Panc1 (cell line): ENCODE measurements at regions not wholly inside any gene's neighbourhood (a gene's known extent, or its start where the extent isn't known, plus 50 kb on each side); places are given as distances from the start of the nearest gene placed in this dataset.

ENCODE experiments used
- ATAC-seq: fragments of 200-7000 bp; cut with Tn5 transposase; 2 replicates; pipeline ENCODE4 v1.9.1; 2020; ENCODE audit warnings: mild to moderate bottlenecking, moderate library complexity
- BruUV-seq: library from RNA; stranded (reverse); fragments of 400-500 nt; replicated peaks from 2 replicates; lab custom pipeline; 2021; lab: Mats Ljungman, UMichigan
- CTCF ChIA-PET: fragments of 300-600 bp; sonication (Branson Sonifier 250); formaldehyde crosslinking; loops from one replicate; lab custom pipeline; 2022; ENCODE audit warnings: antibody characterized with exemption; lab: Charles Lee
- POLR2A ChIA-PET: fragments of 300-600 bp; sonication (Branson Sonifier 250); formaldehyde crosslinking; loops from one replicate; lab custom pipeline; 2022; ENCODE audit warnings: antibody characterized with exemption; lab: Charles Lee
- DNase-seq: peaks from one replicate; pipeline ENCODE4 v3.0.0-alpha.2; 2010; ENCODE audit warnings: low read depth, low spot score
- H3K27ac ChIP-seq: 2 replicates; pipeline ENCODE4 v1.5.1; 2011; ENCODE audit warnings: mild to moderate bottlenecking, low read length, inconsistent platforms
- H3K27me3 ChIP-seq: fragments of 200-500 bp; sonication (Bioruptor generic); 2 replicates; pipeline ENCODE4 v1.6.0; 2014; ENCODE audit warnings: low read length, inconsistent platforms; ENCODE audit not compliant: control insufficient read depth, insufficient read depth
- H3K36me3 ChIP-seq: fragments of 200-500 bp; sonication (Bioruptor generic); 2 replicates; pipeline ENCODE4 v1.5.1; 2014; ENCODE audit warnings: inconsistent platforms, mild to moderate bottlenecking, low read length, moderate library complexity; ENCODE audit not compliant: control insufficient read depth, insufficient read depth
- H3K4me1 ChIP-seq: 2 replicates; pipeline ENCODE4 v1.5.1; 2011; ENCODE audit warnings: inconsistent platforms, mild to moderate bottlenecking, low read length, moderate library complexity; ENCODE audit not compliant: control insufficient read depth, insufficient read depth
- H3K4me3 ChIP-seq, 2 experiments: 2 replicates each; pipeline ENCODE4 v1.5.1; 2011 to 2012; ENCODE audit warnings: low read depth in 2 of 2, low read length in 2 of 2, mild to moderate bottlenecking in 2 of 2, inconsistent platforms in 1 of 2, moderate library complexity in 1 of 2
- H3K9me3 ChIP-seq: fragments of 200-500 bp; sonication (Bioruptor generic); 2 replicates; pipeline ENCODE4 v1.5.1; 2014; ENCODE audit warnings: low read depth, mild to moderate bottlenecking, inconsistent platforms, low read length, moderate library complexity; ENCODE audit not compliant: control insufficient read depth, insufficient read depth
- CTCF ChIP-seq: fragments of 450-650 bp; IDR thresholded peaks from 2 replicates; pipeline ENCODE4 v1.5.1; 2017; ENCODE audit warnings: mild to moderate bottlenecking
- POLR2AphosphoS5 ChIP-seq: IDR thresholded peaks from 2 replicates; pipeline ENCODE4 v1.6.1; 2012; ENCODE audit warnings: mild to moderate bottlenecking, low read depth, low read length, moderate library complexity
- REST ChIP-seq, 2 experiments: IDR thresholded peaks; 2 replicates each; pipeline ENCODE4 v1.6.1; 2011 to 2012; ENCODE audit warnings: low read depth in 2 of 2, control low read depth in 1 of 2, low read length in 1 of 2, mild to moderate bottlenecking in 1 of 2, moderate library complexity in 1 of 2; ENCODE audit not compliant: insufficient read depth in 1 of 2
- SIN3A ChIP-seq: IDR thresholded peaks from 2 replicates; pipeline ENCODE4 v1.6.1; 2012; ENCODE audit warnings: low read depth, mild to moderate bottlenecking, low read length, moderate library complexity, borderline replicate concordance; ENCODE audit not compliant: insufficient read depth
- TCF7L2 ChIP-seq: IDR thresholded peaks from 2 replicates; pipeline ENCODE4 v1.6.1; 2011; ENCODE audit warnings: mild to moderate bottlenecking, low read depth, low read length, inconsistent platforms
- in situ Hi-C: cut with HindIII; loops from 2 replicates; pipeline ENCODE4 v1.10.0; 2016; ENCODE audit warnings: low sequenced_read_pairs, low pct_unique_long_range_greater_than_20kb
- intact Hi-C: fragments of 100-400 bp; cut with micrococcal nuclease; formaldehyde crosslinking; loops from one replicate; pipeline ENCODE4 v1.10.0; 2022; ENCODE audit not compliant: unreplicated experiment

GRCh38 chr15:58279106-58279505 lies 140.9 kb downstream of the AQP9 start:
- DNase-seq = no peak
- H3K4me1 ChIP-seq = no peaks in the 10 kb centered on the region
- POLR2A ChIA-PET = no interaction called here
- TF ChIP-seq CTCF = no peak
- no peak overlapping the region for H3K4me3 ChIP-seq
- no peaks in the 10 kb centered on the region for H3K9me3 ChIP-seq
- no peaks in the 10 kb centered on the region for H3K36me3 ChIP-seq
- H3K27ac ChIP-seq = no peak overlapping the region
- intact Hi-C loops (no loop called here), in situ Hi-C loops (no loop called here)
- H3K27me3 ChIP-seq = peaks cover 4% of the 10 kb centered on the region; the same call in 1 of the 2 replicates
- no peak for ATAC-seq
- no TSS peak for BruUV-seq
- CTCF ChIA-PET = no interaction called here

- ChIA-PET POLR2A (no interaction called here), CTCF (no interaction called here)
- ATAC-seq = no peak
- peaks cover 4% of the 10 kb centered on the region; the same call in 1 of the 2 replicates for H3K27me3 ChIP-seq
- no peaks in the 10 kb centered on the region for H3K9me3 ChIP-seq
- no TSS peak for BruUV-seq
- no peak overlapping the region for H3K27ac ChIP-seq
- intact Hi-C loops = no loop called here
- DNase-seq = no peak
- H3K4me3 ChIP-seq = no peak overlapping the region
- no peaks in the 10 kb centered on the region for H3K36me3 ChIP-seq
- no peaks in the 10 kb centered on the region for H3K4me1 ChIP-seq
- TF ChIP-seq TCF7L2 (no peak), REST (IDR thresholded peaks at IDR 0.05; ENCODE audit: insufficient read depth in 1 of 2, low read depth in 2 of 2, low read length in 1 of 2) (no peak), SIN3A (no peak), CTCF (no peak), POLR2AphosphoS5 (no peak)
- in situ Hi-C loops = no loop called here
These were observed 141.5 kb downstream of the AQP9 start for GRCh38 chr15:58279654-58280053.
